ENCODE measurements at regions not wholly inside any gene's neighbourhood (a gene's known extent, or its start where the extent isn't known, plus 50 kb on each side); places are given as distances from the start of the nearest gene placed in this dataset.

DNA sequence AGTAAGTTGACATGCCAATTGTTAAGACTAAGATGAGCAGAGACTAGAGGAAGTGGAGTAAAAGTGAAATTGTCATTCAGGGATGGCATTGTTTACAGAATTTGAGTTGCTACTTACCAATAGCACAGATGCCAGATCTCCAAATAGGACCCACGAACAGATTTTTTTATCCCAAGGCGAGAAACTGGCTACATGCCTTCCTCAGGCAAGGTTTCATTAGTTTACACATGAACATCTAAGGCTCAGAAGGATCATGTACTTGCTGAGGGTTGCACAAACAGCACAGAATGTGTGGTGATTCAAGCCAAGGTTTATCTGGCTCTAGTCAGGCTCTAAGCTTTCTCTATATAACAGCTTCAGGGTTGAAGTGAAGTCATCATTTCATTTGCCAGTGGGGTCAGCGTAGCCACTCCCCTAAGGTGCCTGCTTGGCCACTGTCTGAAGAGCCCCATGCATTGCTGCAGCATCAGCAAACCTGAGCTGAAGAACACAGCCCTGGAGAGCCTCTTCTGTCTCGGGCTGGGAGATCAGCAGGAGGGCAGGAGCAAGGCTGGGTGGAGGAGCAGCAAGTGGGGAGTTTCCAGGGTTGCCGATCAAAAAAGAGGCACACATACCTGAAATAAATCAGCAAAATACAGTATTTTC is 193.0 kb upstream of the LCORL start:
- H3K4me3 ChIP-seq (replicated peaks in 1 of 3; ENCODE audit: insufficient read depth in 1 of 3, low read depth in 2 of 3, low read length in 3 of 3): no peak overlapping the region
- no peak overlapping the region for H3K9ac ChIP-seq (ENCODE audit: insufficient read depth, low read depth, low read length)
- H3K9me3 ChIP-seq (ENCODE audit: low read length): no peaks in the 10 kb centered on the region; the same call in 1 of the 2 replicates
- no peak overlapping the region for H3K4me2 ChIP-seq (ENCODE audit: low read depth, low read length)
- no peak for FAIRE-seq
- H3K79me2 ChIP-seq (ENCODE audit: insufficient read depth, low read length): no peaks in the 10 kb centered on the region
- H3K27me3 ChIP-seq (ENCODE audit: control insufficient read depth in 1 of 2, insufficient read depth in 2 of 2, low read length in 2 of 2): no peaks in the 10 kb centered on the region
- no peak for DNase-seq (ENCODE audit: low spot score)
- intact Hi-C loops (cut with micrococcal nuclease; ENCODE audit: unreplicated experiment) (no loop called here), in situ Hi-C loops (cut with HindIII; ENCODE audit: extremely low pct_ligation_motif_present, low pct_unique_long_range_greater_than_20kb) (no loop called here)
- 4% methylated on average over 5 of the region's 5 CpGs for WGBS (ENCODE audit: low lambda C conversion rate)
- no peak for TF ChIP-seq ZFP90 (CRISPR knock-in tag; IDR thresholded peaks at IDR 0.05; ENCODE audit: borderline replicate concordance)
- TF ChIP-seq ZNF75D (CRISPR knock-in tag; IDR thresholded peaks at IDR 0.05; ENCODE audit: borderline replicate concordance): no peak
- no peak for TF ChIP-seq MYPOP (CRISPR knock-in tag; IDR thresholded peaks at IDR 0.05)
- no peak for TF ChIP-seq NRL (CRISPR knock-in tag; IDR thresholded peaks at IDR 0.05; ENCODE audit: borderline replicate concordance)
- H2AFZ ChIP-seq (ENCODE audit: low read length): no peak overlapping the region
- no TSS peak for BruUV-seq (replicated peaks)
- no peak overlapping the region for H3K27ac ChIP-seq (ENCODE audit: extremely low read length, insufficient read depth, low read length)
- CTCF ChIA-PET (ENCODE audit: low intra/inter-chr PET ratio, low total read pairs): no interaction called here
- no peak for ATAC-seq
- H3K36me3 ChIP-seq (replicated peaks in 1 of 2; ENCODE audit: control insufficient read depth in 1 of 2, insufficient read depth in 2 of 2, low read length in 2 of 2): no peaks in the 10 kb centered on the region
- POLR2A ChIA-PET: no interaction called here
- H3K4me1 ChIP-seq (ENCODE audit: insufficient read depth, low read length): no peaks in the 10 kb centered on the region
- no peaks in the 10 kb centered on the region for H4K20me1 ChIP-seq (ENCODE audit: insufficient read depth, low read length)

DNA sequence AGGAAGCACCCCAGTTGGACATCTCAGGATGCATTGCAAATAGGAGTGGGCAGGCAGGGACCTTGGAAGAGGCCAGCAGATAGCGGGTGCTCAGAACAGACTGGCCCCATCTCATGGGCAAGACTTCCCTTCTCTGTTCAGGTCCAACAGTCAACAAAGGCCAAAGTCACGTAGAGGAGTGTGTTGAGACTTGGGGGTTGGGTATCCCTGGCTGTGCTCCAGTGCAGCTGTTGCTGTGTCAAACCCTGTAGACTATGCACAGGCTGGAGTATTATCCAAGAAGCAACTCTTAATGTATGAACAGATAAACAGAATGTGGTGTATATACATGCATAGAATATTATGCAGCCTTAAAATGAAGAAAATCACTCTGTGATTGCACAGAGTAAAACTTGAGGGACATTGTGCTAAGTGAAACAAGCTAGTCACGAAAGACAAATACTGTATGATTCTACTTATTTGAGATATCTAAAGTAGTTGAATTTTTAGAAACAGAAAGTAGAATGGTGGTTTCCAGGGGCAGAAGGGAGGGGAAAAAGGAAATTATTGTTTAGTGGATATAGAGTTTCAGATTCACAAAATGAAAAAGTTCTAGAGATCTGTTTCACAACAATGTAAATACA is 192.1 kb upstream of the LCORL start:
- H2AFZ ChIP-seq (ENCODE audit: low read length): no peak overlapping the region
- H3K79me2 ChIP-seq (ENCODE audit: insufficient read depth, low read length): no peaks in the 10 kb centered on the region
- intact Hi-C loops (cut with micrococcal nuclease; ENCODE audit: unreplicated experiment) (no loop called here), in situ Hi-C loops (cut with HindIII; ENCODE audit: extremely low pct_ligation_motif_present, low pct_unique_long_range_greater_than_20kb) (no loop called here)
- no peaks in the 10 kb centered on the region for H3K27me3 ChIP-seq (ENCODE audit: control insufficient read depth in 1 of 2, insufficient read depth in 2 of 2, low read length in 2 of 2)
- WGBS (ENCODE audit: low lambda C conversion rate): 14% methylated on average over 3 of the region's 3 CpGs
- no peak overlapping the region for H3K4me3 ChIP-seq (replicated peaks in 1 of 3; ENCODE audit: insufficient read depth in 1 of 3, low read depth in 2 of 3, low read length in 3 of 3)
- no peak overlapping the region for H3K4me2 ChIP-seq (ENCODE audit: low read depth, low read length)
- no peak overlapping the region for H3K9ac ChIP-seq (ENCODE audit: insufficient read depth, low read depth, low read length)
- H3K4me1 ChIP-seq (ENCODE audit: insufficient read depth, low read length): no peaks in the 10 kb centered on the region
- TF ChIP-seq ZKSCAN1 (IDR thresholded peaks at IDR 0.05; ENCODE audit: low read length): no peak
- TF ChIP-seq ZNF331 (CRISPR knock-in tag; IDR thresholded peaks at IDR 0.05): no peak
- TF ChIP-seq KAT2B (IDR thresholded peaks at IDR 0.05; ENCODE audit: borderline replicate concordance, low read depth, low read length): no peak
- TF ChIP-seq CC2D1A (CRISPR knock-in tag; IDR thresholded peaks at IDR 0.05): no peak
- no peak for TF ChIP-seq CENPBD1 (CRISPR knock-in tag; IDR thresholded peaks at IDR 0.05; ENCODE audit: borderline replicate concordance, low read depth)
- TF ChIP-seq KLF6 (CRISPR knock-in tag; IDR thresholded peaks at IDR 0.05): no peak
- TF ChIP-seq ZNF841 (CRISPR knock-in tag; IDR thresholded peaks at IDR 0.05; ENCODE audit: borderline replicate concordance): no peak
- no peak for TF ChIP-seq ZNF644 (CRISPR knock-in tag; IDR thresholded peaks at IDR 0.05; ENCODE audit: low read depth)
- no peak for TF ChIP-seq ZNF772 (CRISPR knock-in tag; IDR thresholded peaks at IDR 0.05)
- no peak for TF ChIP-seq ZNF713 (CRISPR knock-in tag; IDR thresholded peaks at IDR 0.05)
- no peak for TF ChIP-seq BRD4 (CRISPR knock-in tag; IDR thresholded peaks at IDR 0.05)
- ATAC-seq (no peak), DNase-seq (ENCODE audit: low spot score) (no peak), FAIRE-seq (no peak)
- no peak overlapping the region for H3K27ac ChIP-seq (ENCODE audit: extremely low read length, insufficient read depth, low read length)
- no peaks in the 10 kb centered on the region for H4K20me1 ChIP-seq (ENCODE audit: insufficient read depth, low read length)
- no peaks in the 10 kb centered on the region for H3K36me3 ChIP-seq (replicated peaks in 1 of 2; ENCODE audit: control insufficient read depth in 1 of 2, insufficient read depth in 2 of 2, low read length in 2 of 2)
- POLR2A ChIA-PET: no interaction called here
- H3K9me3 ChIP-seq (ENCODE audit: low read length): no peaks in the 10 kb centered on the region; the same call in 1 of the 2 replicates
- CTCF ChIA-PET (ENCODE audit: low intra/inter-chr PET ratio, low total read pairs): no interaction called here
- BruUV-seq (replicated peaks): no TSS peak

Data from HepG2 (cell line).